Fibroblast of pulmonary artery (primary cell): ENCODE measurements at regions not wholly inside any gene's neighbourhood (a gene's known extent, or its start where the extent isn't known, plus 50 kb on each side); places are given as distances from the start of the nearest gene placed in this dataset.

Experiments used
- DNase-seq: peaks from one replicate; pipeline ENCODE4 v3.0.0-alpha.2; 2010; ENCODE audit warnings: low read depth
- H3K4me3 ChIP-seq: replicated peaks from 2 replicates; pipeline ENCODE4 v1.5.1; 2011; ENCODE audit warnings: low read depth, mild to moderate bottlenecking, control low read depth, low read length, moderate library complexity
- TF ChIP-seq, protein P1 (sequence below): IDR thresholded peaks from 2 replicates; pipeline ENCODE4 v1.5.1; 2011; ENCODE audit warnings: mild to moderate bottlenecking, control low read depth, low read length, inconsistent platforms; ENCODE audit errors: missing control alignments

DNA sequence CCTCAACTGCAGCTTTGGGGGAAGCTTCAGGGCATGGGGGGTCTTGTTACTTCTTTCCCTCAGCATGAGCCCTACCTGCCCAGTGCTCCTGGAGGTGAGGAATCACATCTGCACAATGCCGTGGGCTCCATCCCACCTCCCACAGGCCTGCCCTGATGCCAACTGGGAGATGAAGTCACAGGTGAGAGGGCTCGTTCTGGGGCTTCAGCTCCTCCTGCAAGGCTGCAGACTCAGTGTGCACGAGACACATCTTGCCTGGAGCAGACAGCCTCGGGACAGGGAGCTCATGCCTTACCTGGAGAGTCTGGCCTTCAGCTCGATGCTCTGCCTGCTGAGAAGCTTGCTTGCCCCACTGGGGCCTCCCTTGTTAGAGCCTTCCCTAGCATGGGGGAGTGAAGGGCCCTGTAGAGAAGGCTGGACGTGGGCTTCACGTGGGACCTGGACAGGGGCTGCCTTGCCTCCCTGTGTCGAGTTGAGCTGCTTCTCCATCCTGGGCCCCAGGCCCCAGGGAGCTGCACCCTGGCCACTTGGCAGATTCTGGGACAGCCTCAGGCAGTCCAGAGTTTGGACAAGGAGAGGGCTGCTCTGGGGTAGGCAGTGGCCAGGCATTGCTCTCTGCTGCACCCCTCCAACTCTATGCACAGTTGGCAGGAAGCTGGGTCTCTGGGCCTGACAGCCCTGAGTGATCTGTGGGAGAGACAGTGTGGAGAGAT, 171.4 kb downstream of the KIF26A start:
- no peak overlapping the region for H3K4me3 ChIP-seq
- TF ChIP-seq, protein P1, sequence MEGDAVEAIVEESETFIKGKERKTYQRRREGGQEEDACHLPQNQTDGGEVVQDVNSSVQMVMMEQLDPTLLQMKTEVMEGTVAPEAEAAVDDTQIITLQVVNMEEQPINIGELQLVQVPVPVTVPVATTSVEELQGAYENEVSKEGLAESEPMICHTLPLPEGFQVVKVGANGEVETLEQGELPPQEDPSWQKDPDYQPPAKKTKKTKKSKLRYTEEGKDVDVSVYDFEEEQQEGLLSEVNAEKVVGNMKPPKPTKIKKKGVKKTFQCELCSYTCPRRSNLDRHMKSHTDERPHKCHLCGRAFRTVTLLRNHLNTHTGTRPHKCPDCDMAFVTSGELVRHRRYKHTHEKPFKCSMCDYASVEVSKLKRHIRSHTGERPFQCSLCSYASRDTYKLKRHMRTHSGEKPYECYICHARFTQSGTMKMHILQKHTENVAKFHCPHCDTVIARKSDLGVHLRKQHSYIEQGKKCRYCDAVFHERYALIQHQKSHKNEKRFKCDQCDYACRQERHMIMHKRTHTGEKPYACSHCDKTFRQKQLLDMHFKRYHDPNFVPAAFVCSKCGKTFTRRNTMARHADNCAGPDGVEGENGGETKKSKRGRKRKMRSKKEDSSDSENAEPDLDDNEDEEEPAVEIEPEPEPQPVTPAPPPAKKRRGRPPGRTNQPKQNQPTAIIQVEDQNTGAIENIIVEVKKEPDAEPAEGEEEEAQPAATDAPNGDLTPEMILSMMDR, result no peak
- DNase-seq, result no peak

DNA sequence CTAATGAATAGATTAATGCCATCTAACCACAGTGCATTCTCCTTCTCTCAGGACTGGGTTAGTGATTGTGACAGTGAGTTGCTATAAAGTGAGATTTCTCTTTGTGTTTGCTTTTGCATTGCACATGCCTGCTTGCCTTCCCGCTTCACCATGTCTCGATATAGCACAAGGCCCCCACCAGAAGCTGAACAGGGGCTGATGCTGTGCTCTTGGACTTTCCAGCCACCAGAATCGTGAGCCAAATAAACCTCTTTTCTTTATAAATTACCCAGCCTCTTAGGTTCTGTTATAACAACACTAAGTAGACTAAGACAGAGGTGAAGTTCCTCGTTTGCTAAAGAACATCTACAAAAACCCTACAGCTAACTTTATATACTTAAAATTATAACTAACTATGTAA, 173.0 kb downstream of the KIF26A start:
- TF ChIP-seq, protein P1, result no peak
- no peak overlapping the region for H3K4me3 ChIP-seq
- DNase-seq, result no peak

DNA sequence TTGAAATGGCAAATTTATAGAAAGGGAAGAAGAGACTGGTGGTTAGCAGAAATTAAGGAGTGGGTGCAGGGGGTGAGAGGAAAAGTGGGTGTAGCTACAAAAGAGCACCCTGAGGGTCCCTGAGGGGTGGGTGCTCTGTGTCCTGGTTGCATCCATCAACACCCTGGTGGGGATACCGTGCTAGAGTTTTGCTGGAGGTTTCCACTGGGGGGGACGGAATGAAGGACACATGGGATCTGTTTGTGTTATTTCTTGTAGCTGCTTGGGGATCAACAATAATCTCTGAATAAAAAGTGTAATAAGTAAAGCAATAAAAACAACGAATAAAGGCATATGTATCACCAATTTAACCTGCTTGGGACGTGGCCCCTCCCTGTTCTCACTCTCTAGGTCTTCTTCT, 175.3 kb downstream of the KIF26A start:
- no peak overlapping the region for H3K4me3 ChIP-seq
- TF ChIP-seq, protein P1, result no peak
- no peak for DNase-seq

DNA sequence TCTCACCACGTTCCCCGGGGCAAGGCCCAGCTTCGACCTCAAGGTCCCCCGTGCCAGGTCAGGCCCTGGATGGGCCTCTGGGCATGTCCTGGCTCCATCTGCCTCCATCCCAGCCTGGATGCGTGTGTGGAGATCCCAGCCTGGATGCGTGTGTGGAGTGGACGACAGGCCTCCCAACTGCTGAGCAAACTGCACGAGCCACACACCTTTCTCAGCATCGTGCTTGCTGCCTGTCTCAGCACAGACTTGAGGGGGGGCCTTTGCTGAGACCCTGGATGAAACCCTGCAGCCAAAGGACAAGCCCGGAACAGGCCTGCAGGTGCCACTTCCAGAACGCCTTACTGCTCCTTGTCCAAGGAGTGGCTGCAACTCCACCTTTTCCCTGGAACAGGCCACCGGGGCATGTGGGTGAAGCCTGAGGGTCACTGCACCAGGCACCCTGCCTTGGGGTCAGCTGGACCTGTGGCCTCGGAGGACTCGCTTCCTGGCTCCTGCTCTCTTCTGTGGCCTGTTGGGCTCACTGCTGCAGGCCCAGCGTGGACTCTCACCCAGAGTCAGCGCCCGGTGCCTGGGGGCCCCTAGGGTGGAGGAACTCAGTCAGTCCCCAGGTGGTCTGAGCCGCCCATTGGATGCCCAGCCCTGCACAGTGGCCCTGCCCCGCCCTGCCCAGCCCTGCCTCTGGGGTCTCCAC, 176.0 kb downstream of the KIF26A start:
- no peak overlapping the region for H3K4me3 ChIP-seq
- DNase-seq, result no peak

DNA sequence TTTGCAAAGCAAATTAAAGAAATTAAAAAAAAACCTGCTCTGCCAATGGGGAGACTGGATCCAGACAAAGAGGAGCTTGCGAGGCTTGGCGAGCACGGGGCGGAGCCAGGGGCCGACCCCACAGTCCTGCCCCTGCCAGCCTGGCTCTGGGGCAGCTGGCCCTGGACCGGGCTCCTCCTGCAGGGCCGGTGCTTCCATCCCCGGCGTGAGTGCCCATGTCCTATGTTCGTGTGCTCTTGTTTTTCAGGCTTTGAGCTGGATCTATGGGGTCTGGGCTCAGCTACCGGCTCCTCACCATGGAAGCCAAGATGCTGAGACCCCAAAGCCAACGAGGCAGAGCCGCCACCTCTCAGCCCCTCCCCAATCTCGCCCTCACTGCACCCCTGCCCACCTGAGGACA, 176.8 kb downstream of the KIF26A start:
- no peak for DNase-seq
- TF ChIP-seq, protein P1, result no peak
- no peak overlapping the region for H3K4me3 ChIP-seq

More for the DNA sequence above, 176.0 kb downstream of the KIF26A start:
- TF ChIP-seq, protein P1, result no peak

DNA sequence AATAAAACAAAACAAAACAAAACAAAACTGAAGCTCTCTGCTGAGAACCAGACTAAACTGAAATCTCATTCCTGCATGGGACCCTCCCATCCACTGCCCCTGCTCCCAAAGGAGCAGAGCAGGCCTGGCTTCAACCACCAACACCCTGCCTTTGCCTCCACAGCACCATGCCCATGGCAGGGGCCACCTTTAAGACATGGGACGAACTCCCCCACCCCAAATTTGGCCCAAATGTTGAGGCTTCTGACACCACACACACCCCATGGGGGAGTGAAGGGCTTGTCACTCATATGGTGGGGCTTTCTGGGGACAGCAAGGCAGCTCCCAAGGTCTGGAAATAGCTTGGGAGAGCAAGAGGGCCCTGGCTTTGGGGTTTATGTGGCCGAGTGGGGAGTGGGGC, 177.2 kb downstream of the KIF26A start:
- no peak overlapping the region for H3K4me3 ChIP-seq
- DNase-seq, result no peak
- TF ChIP-seq, protein P1, result no peak

DNA sequence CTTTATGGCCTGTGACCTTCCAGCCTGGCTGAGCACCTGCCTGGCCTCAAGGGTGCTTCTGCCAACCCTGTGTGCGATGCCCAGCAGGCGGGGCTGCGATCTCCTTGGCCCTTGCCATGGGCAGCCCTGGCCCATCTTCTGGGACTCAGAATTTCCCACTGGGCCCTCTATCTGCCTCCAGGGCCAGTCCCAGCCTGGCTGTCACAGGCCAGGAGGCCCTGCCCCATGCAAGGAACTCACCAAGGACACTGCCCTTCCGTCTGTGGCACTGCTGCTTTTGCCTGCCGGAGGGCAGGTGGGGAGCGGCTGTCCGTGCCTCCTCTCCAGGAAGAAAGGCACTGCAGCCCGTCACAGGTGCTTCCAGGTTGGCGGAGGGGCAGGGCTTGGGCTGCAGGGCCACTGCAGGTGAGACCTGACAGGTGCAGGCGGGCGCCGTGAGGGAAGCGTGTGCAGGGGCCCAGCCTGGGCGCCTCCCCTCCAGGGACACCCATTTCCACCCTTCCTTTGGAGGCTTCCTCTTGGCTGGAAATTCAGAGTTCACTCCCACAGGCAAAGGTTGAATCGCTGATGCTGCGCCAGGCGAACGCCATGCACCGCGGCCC, 177.8 kb downstream of the KIF26A start:
- TF ChIP-seq, protein P1, result no peak
- DNase-seq, result no peak
- no peak overlapping the region for H3K4me3 ChIP-seq
